ENCODE measurements at regions not wholly inside any gene's neighbourhood (a gene's known extent, or its start where the extent isn't known, plus 50 kb on each side); places are given as distances from the start of the nearest gene placed in this dataset.

DNA sequence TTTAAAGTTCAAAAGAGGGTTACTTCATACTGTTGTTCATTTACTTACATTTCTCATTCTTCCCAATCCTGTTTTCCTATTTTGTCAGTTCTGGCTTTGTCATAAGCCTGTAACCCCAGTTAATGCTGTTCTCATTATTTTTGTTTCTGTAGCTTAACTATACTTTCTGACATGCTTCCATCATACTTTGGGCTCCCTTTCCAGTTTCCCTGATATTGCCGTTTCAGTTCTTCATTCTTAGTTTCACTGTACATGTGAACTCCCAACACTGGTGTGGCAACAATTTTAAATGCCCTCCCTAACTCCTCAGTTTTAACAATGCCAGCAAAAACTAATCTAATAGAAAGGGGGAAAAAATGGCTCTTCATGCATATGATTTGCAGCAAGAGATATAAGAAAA is 456.7 kb downstream of the LMO4 start:
- Histone ChIP-seq H3K4me1 (peaks cover 0 to 23% (median 5%) of the 10 kb centered on the region in 3 donors), H3K36me3 (no peaks in the 10 kb centered on the region), H3K9me3 (no peaks in the 10 kb centered on the region), H3K27me3 (no peaks in the 10 kb centered on the region), H3K27ac (no peak overlapping the region), H3K4me3 (no peak overlapping the region)
- no peak for ATAC-seq
- TF ChIP-seq EP300 (IDR thresholded peaks at IDR 0.05) (no peak), POLR2AphosphoS5 (IDR thresholded peaks at IDR 0.05) (no peak), POLR2A (IDR thresholded peaks at IDR 0.05) (no peak)
- TF ChIP-seq, protein P1, sequence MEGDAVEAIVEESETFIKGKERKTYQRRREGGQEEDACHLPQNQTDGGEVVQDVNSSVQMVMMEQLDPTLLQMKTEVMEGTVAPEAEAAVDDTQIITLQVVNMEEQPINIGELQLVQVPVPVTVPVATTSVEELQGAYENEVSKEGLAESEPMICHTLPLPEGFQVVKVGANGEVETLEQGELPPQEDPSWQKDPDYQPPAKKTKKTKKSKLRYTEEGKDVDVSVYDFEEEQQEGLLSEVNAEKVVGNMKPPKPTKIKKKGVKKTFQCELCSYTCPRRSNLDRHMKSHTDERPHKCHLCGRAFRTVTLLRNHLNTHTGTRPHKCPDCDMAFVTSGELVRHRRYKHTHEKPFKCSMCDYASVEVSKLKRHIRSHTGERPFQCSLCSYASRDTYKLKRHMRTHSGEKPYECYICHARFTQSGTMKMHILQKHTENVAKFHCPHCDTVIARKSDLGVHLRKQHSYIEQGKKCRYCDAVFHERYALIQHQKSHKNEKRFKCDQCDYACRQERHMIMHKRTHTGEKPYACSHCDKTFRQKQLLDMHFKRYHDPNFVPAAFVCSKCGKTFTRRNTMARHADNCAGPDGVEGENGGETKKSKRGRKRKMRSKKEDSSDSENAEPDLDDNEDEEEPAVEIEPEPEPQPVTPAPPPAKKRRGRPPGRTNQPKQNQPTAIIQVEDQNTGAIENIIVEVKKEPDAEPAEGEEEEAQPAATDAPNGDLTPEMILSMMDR (IDR thresholded peaks at IDR 0.05): no peak
- WGBS, 2 donors (ENCODE audit: low coverage in 1 of 2): 100% methylated on average over 1 of the region's 1 CpG; no CpG with 5 or more reads in 1 of the 2 donors

DNA sequence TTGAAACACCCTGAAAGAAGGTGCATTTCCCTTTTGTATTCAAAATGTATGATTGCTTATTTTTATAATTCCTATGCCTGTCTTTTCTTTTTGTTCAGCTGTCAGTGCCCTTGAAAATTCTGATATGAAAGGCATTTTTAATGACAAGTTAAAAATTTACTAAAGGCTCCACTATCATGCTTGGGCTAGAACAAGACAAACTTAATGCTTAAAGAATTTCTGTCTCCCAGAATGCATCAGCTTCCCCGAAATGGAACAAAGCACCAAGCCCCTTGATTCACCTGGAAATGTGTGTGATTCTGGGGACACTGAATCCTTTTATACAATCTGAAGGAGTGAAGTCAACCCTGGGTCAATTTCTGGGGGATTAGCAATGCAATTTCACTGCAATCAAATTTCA is 457.5 kb downstream of the LMO4 start:
- Histone ChIP-seq H3K4me1 (peaks cover 0 to 16% (median 5%) of the 10 kb centered on the region in 3 donors), H3K4me3 (no peak overlapping the region), H3K36me3 (no peaks in the 10 kb centered on the region), H3K27ac (no peak overlapping the region), H3K27me3 (no peaks in the 10 kb centered on the region), H3K9me3 (no peaks in the 10 kb centered on the region)
- 83 to 100% methylated on average over 1 of the region's 1 CpG for WGBS, 2 donors (ENCODE audit: low coverage in 1 of 2)
- TF ChIP-seq POLR2A (IDR thresholded peaks at IDR 0.05) (no peak), EP300 (IDR thresholded peaks at IDR 0.05) (no peak), POLR2AphosphoS5 (IDR thresholded peaks at IDR 0.05) (no peak)
- TF ChIP-seq, protein P1 (IDR thresholded peaks at IDR 0.05): no peak
- ATAC-seq: no peak

DNA sequence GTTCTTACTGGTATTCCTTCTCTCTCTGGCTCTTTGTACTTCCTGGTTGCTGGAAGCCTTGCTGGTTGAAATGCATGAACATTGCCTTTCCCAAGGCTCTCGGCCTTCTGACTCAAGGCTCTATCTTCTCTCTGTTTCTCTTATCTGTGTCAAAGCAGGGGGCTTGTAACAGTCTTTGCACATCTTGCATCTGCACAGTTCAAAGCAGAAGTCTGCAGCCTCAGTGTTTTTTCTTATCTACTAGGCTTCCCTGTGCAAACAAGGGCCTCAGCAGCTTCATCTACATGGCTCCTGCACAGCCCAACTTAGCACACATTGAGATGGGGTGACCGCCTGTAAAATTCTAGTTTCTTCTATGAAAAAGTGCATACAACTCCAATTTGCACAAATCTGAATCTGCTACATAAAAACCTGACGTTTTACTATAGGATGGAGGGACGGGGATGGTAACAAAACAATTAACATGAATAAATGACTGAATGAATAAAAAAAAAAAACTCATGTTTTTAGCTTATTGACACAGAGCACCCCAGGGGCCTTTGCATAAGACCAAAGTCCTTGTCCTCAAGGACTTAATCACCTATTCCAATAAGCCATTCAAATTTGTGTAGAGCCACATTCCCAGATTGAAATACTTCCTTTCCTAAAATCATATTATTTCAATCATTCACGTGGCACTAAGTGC is 458.3 kb downstream of the LMO4 start:
- no peaks in the 10 kb centered on the region for H3K36me3 ChIP-seq
- 75% methylated on average over 4 of the region's 5 CpGs; no CpG with 5 or more reads in 1 of the 2 donors for WGBS, 2 donors (ENCODE audit: low coverage in 1 of 2)
- TF ChIP-seq EP300 (IDR thresholded peaks at IDR 0.05) (no peak), POLR2AphosphoS5 (IDR thresholded peaks at IDR 0.05) (no peak), POLR2A (IDR thresholded peaks at IDR 0.05) (no peak)
- TF ChIP-seq, protein P1 (IDR thresholded peaks at IDR 0.05): no peak
- no peaks in the 10 kb centered on the region for H3K9me3 ChIP-seq
- peaks cover 0 to 8% (median 2%) of the 10 kb centered on the region in 3 donors for H3K4me1 ChIP-seq
- no peak overlapping the region for H3K4me3 ChIP-seq
- no peaks in the 10 kb centered on the region for H3K27me3 ChIP-seq
- no peak overlapping the region for H3K27ac ChIP-seq
- no peak for ATAC-seq

GRCh38 chr1:87787551-87787950 is 458.9 kb downstream of the LMO4 start:
- Histone ChIP-seq H3K4me1 (peaks cover 0 to 3% (median 0%) of the 10 kb centered on the region in 3 donors), H3K4me3 (no peak overlapping the region), H3K27ac (no peak overlapping the region), H3K9me3 (no peaks in the 10 kb centered on the region), H3K27me3 (no peaks in the 10 kb centered on the region), H3K36me3 (no peaks in the 10 kb centered on the region)
- 33 to 38% methylated on average over 3 of the region's 3 CpGs for WGBS, 2 donors (ENCODE audit: low coverage in 1 of 2)
- TF ChIP-seq EP300 (IDR thresholded peaks at IDR 0.05) (no peak), POLR2A (IDR thresholded peaks at IDR 0.05) (no peak), POLR2AphosphoS5 (IDR thresholded peaks at IDR 0.05) (no peak)
- TF ChIP-seq, protein P1 (IDR thresholded peaks at IDR 0.05): no peak
- ATAC-seq: no peak

- TF ChIP-seq POLR2A (IDR thresholded peaks at IDR 0.05): no peak
- no peak for TF ChIP-seq EP300 (IDR thresholded peaks at IDR 0.05)
- no peak for TF ChIP-seq POLR2AphosphoS5 (IDR thresholded peaks at IDR 0.05)
- TF ChIP-seq, protein P1 (IDR thresholded peaks at IDR 0.05): no peak
- 80 to 82% methylated on average over 2 of the region's 2 CpGs for WGBS, 2 donors (ENCODE audit: low coverage in 1 of 2)
- Histone ChIP-seq H3K9me3 (no peaks in the 10 kb centered on the region), H3K27me3 (no peaks in the 10 kb centered on the region), H3K27ac (no peak overlapping the region), H3K4me1 (peaks cover 0 to 4% (median 0%) of the 10 kb centered on the region in 3 donors), H3K36me3 (no peaks in the 10 kb centered on the region), H3K4me3 (no peak overlapping the region)
- ATAC-seq: no peak
These were observed 462.1 kb downstream of the LMO4 start for GRCh38 chr1:87790756-87791155.
